IMR-90 (cell line): ENCODE measurements at regions not wholly inside any gene's neighbourhood (a gene's known extent, or its start where the extent isn't known, plus 50 kb on each side); places are given as distances from the start of the nearest gene placed in this dataset.
A peak's percentile ranks its signal among the peaks of the same experiment; 100 is the strongest.

Experiments
- ATAC-seq: fragments of 200-7000 bp; cut with Tn5 transposase; 2 replicates; pipeline ENCODE4 v1.9.1; 2020; ENCODE audit warnings: low read depth, mild to moderate bottlenecking, moderate library complexity
- BruUV-seq: library from RNA; stranded (reverse); fragments of 400-500 nt; replicated peaks from 2 replicates; lab custom pipeline; 2021; lab: Mats Ljungman, UMichigan
- CTCF ChIA-PET: fragments of 300-600 bp; formaldehyde crosslinking; extraction: SDS; loops from one replicate; lab custom pipeline; 2021; ENCODE audit warnings: antibody characterized with exemption; lab: Yijun Ruan, JAX
- POLR2A ChIA-PET: fragments of 300-600 bp; sonication (Branson Sonifier 250); formaldehyde crosslinking; loops from one replicate; lab custom pipeline; 2022; ENCODE audit warnings: antibody characterized with exemption; ENCODE audit not compliant: unreplicated experiment; lab: Charles Lee
- DNase-seq: peaks from one replicate; pipeline ENCODE4 v3.0.0; 2013
- H2AFZ ChIP-seq: replicated peaks from 2 replicates; pipeline ENCODE3; 2013; ENCODE audit warnings: low read length, mild to moderate bottlenecking; ENCODE audit not compliant: poor library complexity
- H2AK5ac ChIP-seq: 2 replicates; pipeline ENCODE4 v1.6.1; 2013; ENCODE audit warnings: low read depth, low read length, inconsistent platforms
- H2AK9ac ChIP-seq: replicated peaks from 2 replicates; pipeline ENCODE3; 2013; ENCODE audit warnings: mild to moderate bottlenecking, low read depth, low read length, moderate library complexity; ENCODE audit not compliant: poor library complexity
- H2BK120ac ChIP-seq: 2 replicates; pipeline ENCODE4 v1.6.1; 2013; ENCODE audit warnings: low read depth, low read length, inconsistent platforms
- H2BK15ac ChIP-seq: 3 replicates; pipeline ENCODE4 v1.6.1; 2013; ENCODE audit warnings: low read depth, low read length, inconsistent platforms
- H2BK20ac ChIP-seq: 2 replicates; pipeline ENCODE4 v1.6.1; 2013; ENCODE audit warnings: low read depth, mild to moderate bottlenecking, inconsistent platforms, low read length, moderate library complexity
- H2BK5ac ChIP-seq: 2 replicates; pipeline ENCODE4 v1.6.1; 2013; ENCODE audit warnings: mild to moderate bottlenecking, low read depth, low read length, inconsistent platforms; ENCODE audit not compliant: poor library complexity, severe bottlenecking
- H3K14ac ChIP-seq: replicated peaks from 2 replicates; pipeline ENCODE4 v1.6.1; 2013; ENCODE audit warnings: low read depth, low read length, inconsistent platforms
- H3K18ac ChIP-seq: 2 replicates; pipeline ENCODE4 v1.6.1; 2013; ENCODE audit warnings: low read depth, low read length, control low read depth
- H3K23ac ChIP-seq: 2 replicates; pipeline ENCODE4 v1.6.1; 2013; ENCODE audit warnings: low read depth, low read length, inconsistent platforms
- H3K27ac ChIP-seq: 2 replicates; pipeline ENCODE4 v1.5.1; 2013; ENCODE audit warnings: mild to moderate bottlenecking, control low read depth, low read length; ENCODE audit not compliant: insufficient read depth
- H3K27me3 ChIP-seq: 2 replicates; pipeline ENCODE4 v1.6.1; 2013; ENCODE audit warnings: low read length; ENCODE audit not compliant: control insufficient read depth, insufficient read depth
- H3K36me3 ChIP-seq: 2 replicates; pipeline ENCODE4 v1.6.1; 2013; ENCODE audit warnings: low read length, mixed read lengths; ENCODE audit not compliant: control insufficient read depth, insufficient read depth
- H3K4ac ChIP-seq: 2 replicates; pipeline ENCODE4 v1.6.1; 2013; ENCODE audit warnings: low read depth, low read length, inconsistent platforms
- H3K4me1 ChIP-seq: 2 replicates; pipeline ENCODE4 v1.6.1; 2013; ENCODE audit warnings: low read length, mixed read lengths; ENCODE audit not compliant: control insufficient read depth, insufficient read depth
- H3K4me2 ChIP-seq: 2 replicates; pipeline ENCODE4 v1.6.1; 2013; ENCODE audit warnings: low read depth, mild to moderate bottlenecking, control low read depth, low read length, moderate library complexity
- H3K4me3 ChIP-seq: 2 replicates; pipeline ENCODE4 v1.5.1; 2013; ENCODE audit warnings: low read depth, mild to moderate bottlenecking, control low read depth, low read length, moderate library complexity; ENCODE audit not compliant: insufficient read depth
- H3K56ac ChIP-seq: 2 replicates; pipeline ENCODE4 v1.6.1; 2013; ENCODE audit warnings: low read length, inconsistent platforms; ENCODE audit not compliant: insufficient read depth; ENCODE audit errors: extremely low read depth
- H3K79me1 ChIP-seq, 2 experiments: 2 replicates each; pipeline ENCODE4 v1.6.1; 2013; ENCODE audit warnings: low read length in 2 of 2, inconsistent platforms in 1 of 2, low read depth in 1 of 2
- H3K9ac ChIP-seq: 2 replicates; pipeline ENCODE4 v1.6.1; 2013; ENCODE audit warnings: low read depth, low read length, control low read depth
- H3K9me1 ChIP-seq: 2 replicates; pipeline ENCODE4 v1.6.1; 2013; ENCODE audit warnings: low read length, inconsistent platforms; ENCODE audit not compliant: insufficient read depth
- H3K9me3 ChIP-seq: 2 replicates; pipeline ENCODE4 v1.6.1; 2013; ENCODE audit warnings: low read length; ENCODE audit not compliant: control insufficient read depth, insufficient read depth
- H4K20me1 ChIP-seq: 2 replicates; pipeline ENCODE4 v1.6.1; 2013; ENCODE audit warnings: low read length, inconsistent platforms; ENCODE audit not compliant: insufficient read depth
- H4K5ac ChIP-seq: 2 replicates; pipeline ENCODE4 v1.6.1; 2013; ENCODE audit warnings: mild to moderate bottlenecking, low read depth, low read length, control low read depth
- H4K8ac ChIP-seq, 2 experiments: 2 replicates each; pipeline ENCODE4 v1.6.1; 2013; ENCODE audit warnings: low read depth in 2 of 2, low read length in 2 of 2, control low read depth in 1 of 2, inconsistent platforms in 1 of 2
- H4K91ac ChIP-seq: 2 replicates; pipeline ENCODE4 v1.6.1; 2013; ENCODE audit warnings: low read depth, low read length, inconsistent platforms; ENCODE audit not compliant: insufficient read depth
- CEBPB ChIP-seq: IDR thresholded peaks from 2 replicates; pipeline ENCODE4 v1.6.1; 2012; ENCODE audit warnings: low read depth, low read length, improper control_type of control experiment
- CHD1 ChIP-seq: IDR thresholded peaks from 2 replicates; pipeline ENCODE4 v1.6.1; 2012; ENCODE audit warnings: low read depth, low read length, improper control_type of control experiment
- MAFK ChIP-seq: IDR thresholded peaks from 2 replicates; pipeline ENCODE4 v1.6.1; 2012; ENCODE audit warnings: low read depth, low read length, improper control_type of control experiment
- MXI1 ChIP-seq: IDR thresholded peaks from 2 replicates; pipeline ENCODE4 v1.6.1; 2012; ENCODE audit warnings: low read depth, mild to moderate bottlenecking, low read length, moderate library complexity, borderline replicate concordance
- RAD21 ChIP-seq: IDR thresholded peaks from 2 replicates; pipeline ENCODE4 v1.6.1; 2012; ENCODE audit warnings: low read length, improper control_type of control experiment
- RFX5 ChIP-seq: IDR thresholded peaks from 2 replicates; pipeline ENCODE4 v1.8.0; 2012; ENCODE audit warnings: low read depth, mild to moderate bottlenecking, low read length, moderate library complexity
- USF2 ChIP-seq: fragments of 150-350 bp; IDR thresholded peaks from 2 replicates; pipeline ENCODE4 v1.6.1; 2017; ENCODE audit warnings: mild to moderate bottlenecking, antibody characterized with exemption, low read length, low read depth
- WGBS, 2 experiments: methylation state at CpG; one replicate each; pipeline versions ENCODE4 v1.1.5 to v1.1.7; 2013; ENCODE audit warnings: missing lambda C conversion rate in 2 of 2; ENCODE audit not compliant: insufficient read length in 1 of 2; ENCODE audit errors: extremely low coverage in 2 of 2; 5-methylcytosine and 5-hydroxymethylcytosine counted together
- dilution Hi-C: fragments of 300-500 bp; cut with HindIII; formaldehyde crosslinking; loops from one replicate; pipeline ENCODE4 v1.14.3; 2018; ENCODE audit warnings: low sequenced_read_pairs; ENCODE audit not compliant: unreplicated experiment
- in situ Hi-C: fragments of 300-500 bp; cut with MboI; formaldehyde crosslinking; loops from 3 replicates; pipeline ENCODE4 v1.14.3; 2019; ENCODE audit warnings: low sequenced_read_pairs, inconsistent platforms, mixed read lengths
- intact Hi-C: fragments of 100-400 bp; cut with micrococcal nuclease; formaldehyde crosslinking; loops from 2 replicates; pipeline ENCODE4 v1.10.0; 2022

- TF ChIP-seq RAD21 (no peak), MXI1 (no peak), MAFK (no peak), CEBPB (0 out of 2 replicates have a peak, but pooled peaks have one; percentile 20), RFX5 (no peak), USF2 (no peak), CHD1 (no peak)
- ChIA-PET CTCF (no interaction called here), POLR2A (no interaction called here)
- H3K14ac ChIP-seq: no peak overlapping the region
- H2BK20ac ChIP-seq: no peak overlapping the region
- no peak overlapping the region for H3K23ac ChIP-seq
- H4K8ac ChIP-seq: no peak overlapping the region
- H3K36me3 ChIP-seq: no peaks in the 10 kb centered on the region
- H3K4me2 ChIP-seq: no peak overlapping the region
- in situ Hi-C loops: no loop called here
- no peak overlapping the region for H3K56ac ChIP-seq
- H4K20me1 ChIP-seq: no peaks in the 10 kb centered on the region
- H3K9me3 ChIP-seq: no peaks in the 10 kb centered on the region
- H2BK15ac ChIP-seq: no peak overlapping the region
- no peak overlapping the region for H3K18ac ChIP-seq
- no peak overlapping the region for H2AK5ac ChIP-seq
- dilution Hi-C loops: no loop called here
- no peaks in the 10 kb centered on the region for H3K4me1 ChIP-seq
- intact Hi-C loops: no loop called here
- H2BK120ac ChIP-seq: no peak overlapping the region
- no peak overlapping the region for H2AFZ ChIP-seq
- no peak overlapping the region for H4K5ac ChIP-seq
- H2AK9ac ChIP-seq: no peak overlapping the region
- no peak overlapping the region for H3K9ac ChIP-seq
- 66% methylated on average over 4 of the region's 7 CpGs; no CpG with 5 or more reads in 1 of the 2 experiments for WGBS, 2 experiments
- no peak overlapping the region for H4K91ac ChIP-seq
- no peaks in the 10 kb centered on the region for H3K27me3 ChIP-seq
- no peak overlapping the region for H3K4me3 ChIP-seq
- H3K9me1 ChIP-seq: no peaks in the 10 kb centered on the region
- DNase-seq (no peak), ATAC-seq (no peak)
- H2BK5ac ChIP-seq: no peak overlapping the region
- BruUV-seq: no TSS peak
- no peak overlapping the region for H3K27ac ChIP-seq
- no peaks in the 10 kb centered on the region for H3K79me1 ChIP-seq
- no peak overlapping the region for H3K4ac ChIP-seq
Observed at GRCh38 chr20:56720620-56721213, 91.6 kb downstream of the TFAP2C start.
